SH-SY5Y (cell line): ENCODE measurements at regions not wholly inside any gene's neighbourhood (a gene's known extent, or its start where the extent isn't known, plus 50 kb on each side); places are given as distances from the start of the nearest gene placed in this dataset.

ENCODE experiments used
- GATA2 ChIP-seq: IDR thresholded peaks from 2 replicates; pipeline ENCODE4 v1.6.1; 2011; ENCODE audit warnings: mild to moderate bottlenecking, low read depth, low read length
- GATA3 ChIP-seq: IDR thresholded peaks from 2 replicates; pipeline ENCODE4 v1.6.1; 2011; ENCODE audit warnings: low read depth, mild to moderate bottlenecking, low read length, moderate library complexity

GRCh38 chr11:79939111-79939510 lies 498.3 kb upstream of the TENM4 start:
- no peak for TF ChIP-seq GATA2
- TF ChIP-seq GATA3, result no peak
